Kidney (tissue), 13 donors: ENCODE measurements at regions not wholly inside any gene's neighbourhood (a gene's known extent, or its start where the extent isn't known, plus 50 kb on each side); places are given as distances from the start of the nearest gene placed in this dataset.
A peak's percentile ranks its signal among the peaks of the same experiment; 100 is the strongest.

ENCODE experiments used
- DNase-seq, 5 donors: peaks; one replicate each; pipeline ENCODE4 v3.0.0-alpha.2; 2013 to 2020
- FAIRE-seq: peaks from 2 replicates; lab custom pipeline; 2012; peaks lifted over from hg19 to GRCh38; lab: Jason Lieb, UNC
- H3K27ac ChIP-seq, 2 donors: one replicate each; pipeline ENCODE4 v1.7.0; 2013; ENCODE audit warnings: low read depth in 2 of 2, low read length in 2 of 2, inconsistent platforms in 1 of 2
- H3K27me3 ChIP-seq: one replicate; pipeline ENCODE4 v1.7.1; 2013; ENCODE audit warnings: low read length, inconsistent platforms; ENCODE audit not compliant: control insufficient read depth, insufficient read depth
- H3K36me3 ChIP-seq, 3 donors: one replicate each; pipeline versions ENCODE4 v1.7.0 to v1.7.1; 2013; ENCODE audit warnings: low read length in 3 of 3, control low read depth in 1 of 3, inconsistent platforms in 1 of 3; ENCODE audit not compliant: insufficient read depth in 3 of 3, control insufficient read depth in 2 of 3
- H3K4me1 ChIP-seq, 3 donors: one replicate each; pipeline versions ENCODE4 v1.7.0 to v1.7.1; 2013; ENCODE audit warnings: low read length in 3 of 3, inconsistent platforms in 1 of 3, low read depth in 1 of 3; ENCODE audit not compliant: control insufficient read depth in 2 of 3, insufficient read depth in 2 of 3
- H3K4me3 ChIP-seq, 3 donors: one replicate each; pipeline versions ENCODE4 v1.7.0 to v1.8.1; 2013; ENCODE audit warnings: low read length in 3 of 3, control low read depth in 1 of 3, inconsistent platforms in 1 of 3
- H3K9ac ChIP-seq, 3 donors: one replicate each; pipeline versions ENCODE4 v1.7.0 to v1.7.1; 2013; ENCODE audit warnings: low read length in 3 of 3, control low read depth in 1 of 3, inconsistent platforms in 1 of 3
- H3K9me3 ChIP-seq, 3 donors: one replicate each; pipeline versions ENCODE4 v1.7.0 to v1.7.1; 2013; ENCODE audit warnings: low read length in 3 of 3, control low read depth in 1 of 3, inconsistent platforms in 1 of 3; ENCODE audit not compliant: control insufficient read depth in 2 of 3, insufficient read depth in 1 of 3
- CTCF ChIP-seq: IDR thresholded peaks from 3 replicates; pipeline ENCODE4 v1.5.1; 2012; ENCODE audit warnings: mild to moderate bottlenecking, moderate library complexity, borderline replicate concordance; ENCODE audit not compliant: insufficient read depth; ENCODE audit errors: extremely low read depth
- intact Hi-C: fragments of 100-400 bp; cut with DNase I; formaldehyde crosslinking; loops from one replicate; pipeline ENCODE4 v1.11.1; 2022
- donor health status: control.
- donor health status: control.
- donor health status: control.
- donor health status: control.
- donor health status: control.
- donor health status: DM: yes; HTN: yes; CAD: no.
- donor health status: Normal renal cell carcinoma (clear cell type).

GRCh38 chr7:15143936-15144335 is 241.4 kb upstream of the DGKB start:
- FAIRE-seq (no peak), DNase-seq (no peak)
- Histone ChIP-seq H3K4me1 (no peaks in the 10 kb centered on the region), H3K4me3 (no peak overlapping the region), H3K9me3 (peaks cover 0 to 7% (median 0%) of the 10 kb centered on the region in 3 donors), H3K36me3 (no peaks in the 10 kb centered on the region), H3K9ac (no peak overlapping the region), H3K27ac (no peak overlapping the region), H3K27me3 (no peaks in the 10 kb centered on the region)
- intact Hi-C loops = no loop called here
- TF ChIP-seq CTCF = no peak

- FAIRE-seq (no peak), DNase-seq (no peak)
- no peak overlapping the region for H3K9ac ChIP-seq
- no peaks in the 10 kb centered on the region for H3K27me3 ChIP-seq
- no peak for TF ChIP-seq CTCF
- H3K36me3 ChIP-seq = no peaks in the 10 kb centered on the region
- H3K9me3 ChIP-seq = no peaks in the 10 kb centered on the region
- no peak overlapping the region for H3K4me3 ChIP-seq
- no peaks in the 10 kb centered on the region for H3K4me1 ChIP-seq
- no peak overlapping the region for H3K27ac ChIP-seq
- intact Hi-C loops = no loop called here
Measured at GRCh38 chr7:15143121-15143520, 240.6 kb upstream of the DGKB start.

GRCh38 chr7:15140431-15140830 is 237.9 kb upstream of the DGKB start:
- peak; percentile 15 for FAIRE-seq
- Histone ChIP-seq H3K9ac (no peak overlapping the region), H3K9me3 (no peaks in the 10 kb centered on the region), H3K36me3 (no peaks in the 10 kb centered on the region), H3K4me3 (no peak overlapping the region), H3K27ac (no peak overlapping the region), H3K27me3 (no peaks in the 10 kb centered on the region), H3K4me1 (no peaks in the 10 kb centered on the region)
- TF ChIP-seq CTCF = no peak
- intact Hi-C loops = no loop called here
- no peak for DNase-seq

- H3K4me3 ChIP-seq = no peak overlapping the region
- intact Hi-C loops = no loop called here
Measured at GRCh38 chr7:15131661-15132060, 229.1 kb upstream of the DGKB start.

More at GRCh38 chr7:15131661-15132060, 229.1 kb upstream of the DGKB start:
- FAIRE-seq (no peak), DNase-seq (no peak)
- Histone ChIP-seq H3K36me3 (no peaks in the 10 kb centered on the region), H3K9ac (no peak overlapping the region), H3K27ac (no peak overlapping the region), H3K9me3 (no peaks in the 10 kb centered on the region), H3K27me3 (no peaks in the 10 kb centered on the region), H3K4me1 (no peaks in the 10 kb centered on the region)
- TF ChIP-seq CTCF = no peak
